Upper lobe of right lung (tissue), 1 donor: ENCODE measurements at regions not wholly inside any gene's neighbourhood (a gene's known extent, or its start where the extent isn't known, plus 50 kb on each side); places are given as distances from the start of the nearest gene placed in this dataset.

ENCODE experiments used
- ATAC-seq: fragments of 200-7000 bp; cut with Tn5 transposase; one replicate; pipeline ENCODE4 v1.9.1; 2020; ENCODE audit warnings: mild to moderate bottlenecking, moderate library complexity
- DNase-seq: peaks from one replicate; pipeline ENCODE4 v3.0.0-alpha.2; 2020
- H3K27ac ChIP-seq: fragments of 200-600 bp; one replicate; pipeline ENCODE4 v1.8.0; 2022
- H3K27me3 ChIP-seq: fragments of 200-600 bp; one replicate; pipeline ENCODE4 v1.8.0; 2022; ENCODE audit warnings: mild to moderate bottlenecking
- H3K36me3 ChIP-seq: fragments of 200-600 bp; one replicate; pipeline ENCODE4 v1.8.0; 2022
- H3K4me1 ChIP-seq: fragments of 200-600 bp; one replicate; pipeline ENCODE4 v1.8.0; 2022
- H3K4me3 ChIP-seq: fragments of 200-600 bp; one replicate; pipeline ENCODE4 v1.8.0; 2022; ENCODE audit warnings: mild to moderate bottlenecking
- H3K9me3 ChIP-seq: fragments of 200-600 bp; one replicate; pipeline ENCODE4 v1.8.0; 2022
- CTCF ChIP-seq: fragments of 200-600 bp; IDR thresholded peaks from one replicate; pipeline ENCODE4 v1.8.0; 2022; ENCODE audit warnings: antibody characterized with exemption
- intact Hi-C: fragments of 100-400 bp; cut with DNase I; formaldehyde crosslinking; loops from one replicate; pipeline ENCODE4 v1.11.0; 2022
- donor health status: DM: no; HTN: yes; CAD: no; lungs with severe emphysema.

- DNase-seq (no peak), ATAC-seq (no peak)
- no peaks in the 10 kb centered on the region for H3K9me3 ChIP-seq
- H3K4me1 ChIP-seq = no peaks in the 10 kb centered on the region
- no peak overlapping the region for H3K4me3 ChIP-seq
- TF ChIP-seq CTCF = no peak
- no peaks in the 10 kb centered on the region for H3K36me3 ChIP-seq
- no peak overlapping the region for H3K27ac ChIP-seq
- intact Hi-C loops = no loop called here
- no peaks in the 10 kb centered on the region for H3K27me3 ChIP-seq
These were observed 341.7 kb upstream of the MTNR1B start for GRCh38 chr11:92627615-92628256.

- Histone ChIP-seq H3K36me3 (no peaks in the 10 kb centered on the region), H3K4me3 (no peak overlapping the region), H3K4me1 (no peaks in the 10 kb centered on the region), H3K27ac (no peak overlapping the region), H3K9me3 (no peaks in the 10 kb centered on the region), H3K27me3 (no peaks in the 10 kb centered on the region)
- DNase-seq (no peak), ATAC-seq (no peak)
- intact Hi-C loops = no loop called here
- no peak for TF ChIP-seq CTCF
These were observed 340.8 kb upstream of the MTNR1B start for GRCh38 chr11:92628401-92629292.

- no peak for TF ChIP-seq CTCF
- ATAC-seq = no peak
- no peak for DNase-seq
- intact Hi-C loops = no loop called here
- Histone ChIP-seq H3K36me3 (no peaks in the 10 kb centered on the region), H3K4me1 (no peaks in the 10 kb centered on the region), H3K27me3 (no peaks in the 10 kb centered on the region), H3K27ac (no peak overlapping the region), H3K9me3 (no peaks in the 10 kb centered on the region), H3K4me3 (no peak overlapping the region)
These were observed 337.0 kb upstream of the MTNR1B start for GRCh38 chr11:92632495-92632894.

- Histone ChIP-seq H3K4me1 (no peaks in the 10 kb centered on the region), H3K27ac (no peak overlapping the region), H3K27me3 (no peaks in the 10 kb centered on the region), H3K36me3 (no peaks in the 10 kb centered on the region), H3K9me3 (no peaks in the 10 kb centered on the region), H3K4me3 (no peak overlapping the region)
- DNase-seq = no peak
- intact Hi-C loops = no loop called here
- no peak for ATAC-seq
- no peak for TF ChIP-seq CTCF
These were observed 335.6 kb upstream of the MTNR1B start for GRCh38 chr11:92633820-92634219.

- intact Hi-C loops = no loop called here
- no peak for DNase-seq
- TF ChIP-seq CTCF = no peak
- no peaks in the 10 kb centered on the region for H3K4me1 ChIP-seq
- ATAC-seq = no peak
- H3K9me3 ChIP-seq = no peaks in the 10 kb centered on the region
- H3K27ac ChIP-seq = no peak overlapping the region
- no peaks in the 10 kb centered on the region for H3K27me3 ChIP-seq
- no peak overlapping the region for H3K4me3 ChIP-seq
- no peaks in the 10 kb centered on the region for H3K36me3 ChIP-seq
These were observed 332.8 kb upstream of the MTNR1B start for GRCh38 chr11:92636543-92637188.
